Tibial artery (tissue), 4 donors: ENCODE measurements at regions not wholly inside any gene's neighbourhood (a gene's known extent, or its start where the extent isn't known, plus 50 kb on each side); places are given as distances from the start of the nearest gene placed in this dataset.

ENCODE experiments used
- DNase-seq, 2 donors: peaks; one replicate each; pipeline ENCODE4 v3.0.0-alpha.2; 2019
- H3K27ac ChIP-seq, 2 donors: fragments of 200-600 bp; sonication (generic) in 1 of 2; 1 replicate in 1 of 2; 2 replicates in 1 of 2; pipeline ENCODE4 v1.5.1; 2018 to 2019; ENCODE audit warnings: mild to moderate bottlenecking in 1 of 2
- H3K27me3 ChIP-seq, 2 donors: fragments of 200-600 bp; sonication (generic) in 1 of 2; one replicate each; pipeline versions ENCODE4 v1.5.1 to v1.6.0; 2016 to 2019
- H3K36me3 ChIP-seq, 3 donors: fragments of 200-600 bp; sonication (generic) in 2 of 3; one replicate each; pipeline ENCODE4 v1.5.1; 2016 to 2019; ENCODE audit warnings: mild to moderate bottlenecking in 2 of 3
- H3K4me1 ChIP-seq, 4 donors: fragments of 200-600 bp; sonication (generic) in 2 of 4; 1 replicate in 3 of 4; 2 replicates in 1 of 4; pipeline ENCODE4 v1.5.1; 2016 to 2019
- H3K4me3 ChIP-seq, 2 donors: fragments of 200-600 bp; sonication (generic) in 1 of 2; 1 replicate in 1 of 2; 2 replicates in 1 of 2; pipeline ENCODE4 v1.5.1; 2018 to 2019; ENCODE audit warnings: mild to moderate bottlenecking in 2 of 2
- H3K9me3 ChIP-seq, 3 donors: fragments of 200-600 bp; sonication (generic) in 1 of 3; one replicate each; pipeline ENCODE4 v1.5.1; 2016 to 2019
- intact Hi-C: fragments of 100-400 bp; cut with DNase I; formaldehyde crosslinking; loops from one replicate; pipeline ENCODE4 v1.15.0; 2023; ENCODE audit warnings: low total_unique reads
- TF ChIP-seq, protein P1 (sequence below), 2 experiments: fragments of 200-600 bp in 1 of 2; fragments of 450-650 bp in 1 of 2; IDR thresholded peaks; one replicate each; pipeline ENCODE4 v1.5.1; 2017 to 2019; ENCODE audit warnings: antibody characterized with exemption in 2 of 2, mild to moderate bottlenecking in 1 of 2, moderate library complexity in 1 of 2

DNA sequence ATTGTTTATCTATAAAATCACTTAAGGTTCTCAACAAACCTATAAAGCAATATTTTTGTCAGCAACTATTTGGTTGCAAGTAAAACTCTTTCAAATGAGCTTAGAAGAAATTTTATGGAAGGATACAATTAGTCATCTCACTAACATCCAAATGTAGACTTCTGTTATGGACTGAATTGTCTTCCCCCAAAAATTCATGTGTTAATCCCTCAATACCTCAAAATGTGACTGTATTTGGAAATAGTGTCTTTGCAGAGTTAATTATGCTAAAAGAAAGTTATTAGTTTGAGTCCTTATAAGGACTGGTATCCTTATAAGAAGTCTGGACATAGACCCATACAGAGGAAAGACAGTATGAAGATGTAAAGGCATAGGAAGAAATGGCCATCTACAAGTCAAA lies 357.8 kb upstream of the PRMT6 start:
- DNase-seq: no peak

DNA sequence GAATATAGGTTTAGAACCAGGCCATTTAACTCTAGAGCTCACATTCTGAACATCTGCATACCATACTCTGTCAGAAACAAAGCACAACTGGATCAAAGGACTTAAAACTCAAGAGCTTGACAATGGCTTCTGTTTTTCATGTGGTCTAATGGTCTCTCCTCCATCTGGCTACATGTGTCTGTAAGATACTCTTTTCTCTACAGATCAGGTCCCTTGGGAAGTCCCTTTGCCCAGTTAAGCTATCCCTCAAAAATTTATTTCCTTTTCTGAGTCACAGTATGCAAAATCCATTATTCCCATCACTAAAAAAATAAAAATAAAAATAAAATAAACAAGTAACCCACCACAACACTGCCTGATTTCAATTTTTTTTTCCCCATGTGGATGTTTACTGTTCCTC lies 357.0 kb upstream of the PRMT6 start:
- intact Hi-C loops: no loop called here
- TF ChIP-seq, protein P1, sequence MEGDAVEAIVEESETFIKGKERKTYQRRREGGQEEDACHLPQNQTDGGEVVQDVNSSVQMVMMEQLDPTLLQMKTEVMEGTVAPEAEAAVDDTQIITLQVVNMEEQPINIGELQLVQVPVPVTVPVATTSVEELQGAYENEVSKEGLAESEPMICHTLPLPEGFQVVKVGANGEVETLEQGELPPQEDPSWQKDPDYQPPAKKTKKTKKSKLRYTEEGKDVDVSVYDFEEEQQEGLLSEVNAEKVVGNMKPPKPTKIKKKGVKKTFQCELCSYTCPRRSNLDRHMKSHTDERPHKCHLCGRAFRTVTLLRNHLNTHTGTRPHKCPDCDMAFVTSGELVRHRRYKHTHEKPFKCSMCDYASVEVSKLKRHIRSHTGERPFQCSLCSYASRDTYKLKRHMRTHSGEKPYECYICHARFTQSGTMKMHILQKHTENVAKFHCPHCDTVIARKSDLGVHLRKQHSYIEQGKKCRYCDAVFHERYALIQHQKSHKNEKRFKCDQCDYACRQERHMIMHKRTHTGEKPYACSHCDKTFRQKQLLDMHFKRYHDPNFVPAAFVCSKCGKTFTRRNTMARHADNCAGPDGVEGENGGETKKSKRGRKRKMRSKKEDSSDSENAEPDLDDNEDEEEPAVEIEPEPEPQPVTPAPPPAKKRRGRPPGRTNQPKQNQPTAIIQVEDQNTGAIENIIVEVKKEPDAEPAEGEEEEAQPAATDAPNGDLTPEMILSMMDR (IDR thresholded peaks at IDR 0.05): no peak

More for the DNA sequence above, 357.8 kb upstream of the PRMT6 start:
- Histone ChIP-seq H3K27me3 (no peaks in the 10 kb centered on the region), H3K9me3 (no peaks in the 10 kb centered on the region), H3K4me3 (no peak overlapping the region), H3K27ac (no peak overlapping the region), H3K36me3 (no peaks in the 10 kb centered on the region), H3K4me1 (no peaks in the 10 kb centered on the region)
- intact Hi-C loops: no loop called here
- TF ChIP-seq, protein P1 (IDR thresholded peaks at IDR 0.05): no peak

DNA sequence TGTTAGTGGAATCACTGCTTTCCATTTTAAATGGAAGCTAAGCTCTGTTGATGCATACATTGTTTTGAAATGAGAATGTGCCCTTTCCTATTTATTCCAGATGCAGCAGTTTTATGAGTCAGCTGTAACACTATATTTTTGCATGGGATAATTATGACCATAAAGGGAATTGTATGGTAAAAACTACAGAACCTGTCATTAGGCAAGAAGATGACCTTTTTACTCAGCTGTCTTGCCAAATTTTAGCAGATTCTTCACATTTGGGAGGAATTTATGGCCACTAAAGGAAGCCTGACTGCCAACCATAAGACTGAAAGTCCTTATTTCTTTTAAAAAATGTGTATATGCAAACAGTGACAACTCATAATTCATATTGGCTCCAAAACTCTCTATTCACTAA lies 356.3 kb upstream of the PRMT6 start:
- Histone ChIP-seq H3K27ac (no peak overlapping the region), H3K4me1 (no peaks in the 10 kb centered on the region), H3K4me3 (no peak overlapping the region), H3K36me3 (no peaks in the 10 kb centered on the region), H3K27me3 (no peaks in the 10 kb centered on the region), H3K9me3 (no peaks in the 10 kb centered on the region)
- intact Hi-C loops: no loop called here
- TF ChIP-seq, protein P1 (IDR thresholded peaks at IDR 0.05): no peak
- DNase-seq: no peak

More for the DNA sequence above, 357.0 kb upstream of the PRMT6 start:
- Histone ChIP-seq H3K4me1 (no peaks in the 10 kb centered on the region), H3K36me3 (no peaks in the 10 kb centered on the region), H3K4me3 (no peak overlapping the region), H3K9me3 (no peaks in the 10 kb centered on the region), H3K27ac (no peak overlapping the region), H3K27me3 (no peaks in the 10 kb centered on the region)
- no peak for DNase-seq

DNA sequence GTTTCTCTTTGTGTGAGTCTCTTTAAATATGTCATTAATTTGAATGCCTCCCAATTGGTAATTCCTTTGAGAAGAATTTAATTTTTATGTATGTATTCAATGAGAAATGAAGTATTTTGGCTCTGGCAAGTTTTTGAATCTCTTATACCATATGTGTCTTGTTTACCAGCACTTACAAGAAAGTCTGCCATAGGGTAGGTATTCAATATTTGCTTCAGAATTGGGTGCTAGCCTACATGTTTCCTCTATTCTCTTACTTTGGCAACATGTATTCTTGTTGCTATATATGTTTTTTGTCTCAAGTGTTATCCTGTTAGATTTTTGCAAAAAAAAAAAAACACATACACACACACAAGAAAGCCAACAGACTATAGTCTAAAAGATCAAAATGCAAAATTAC lies 350.5 kb upstream of the PRMT6 start:
- Histone ChIP-seq H3K36me3 (no peaks in the 10 kb centered on the region), H3K4me1 (no peaks in the 10 kb centered on the region), H3K9me3 (no peaks in the 10 kb centered on the region), H3K4me3 (no peak overlapping the region), H3K27me3 (no peaks in the 10 kb centered on the region), H3K27ac (no peak overlapping the region)
- DNase-seq: no peak
- TF ChIP-seq, protein P1 (IDR thresholded peaks at IDR 0.05): no peak
- intact Hi-C loops: no loop called here

DNA sequence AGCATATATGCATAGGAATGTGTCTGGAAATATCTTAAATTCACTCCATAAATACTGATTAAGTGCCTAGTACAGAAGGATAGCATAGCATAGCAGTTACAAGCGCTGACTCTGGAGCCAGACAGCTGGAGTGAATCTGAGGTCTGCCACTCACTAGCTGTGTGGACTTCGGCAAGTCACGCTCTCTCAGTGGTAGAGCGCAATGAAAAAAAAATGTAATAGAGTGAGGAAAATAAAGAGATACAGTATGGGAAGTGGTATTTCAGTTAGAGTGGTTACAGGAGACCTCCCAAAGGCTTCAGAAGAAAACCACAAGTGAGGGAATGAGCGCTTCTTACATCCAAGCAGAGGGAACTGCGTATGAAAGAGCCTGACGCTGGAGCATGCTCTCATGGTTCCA lies 338.9 kb upstream of the PRMT6 start:
- Histone ChIP-seq H3K27me3 (no peaks in the 10 kb centered on the region), H3K36me3 (no peaks in the 10 kb centered on the region), H3K27ac (no peak overlapping the region), H3K9me3 (peaks cover 0 to 5% (median 0%) of the 10 kb centered on the region in 3 donors), H3K4me1 (no peaks in the 10 kb centered on the region), H3K4me3 (no peak overlapping the region)
- intact Hi-C loops: no loop called here
- TF ChIP-seq, protein P1 (IDR thresholded peaks at IDR 0.05): no peak
- no peak for DNase-seq

DNA sequence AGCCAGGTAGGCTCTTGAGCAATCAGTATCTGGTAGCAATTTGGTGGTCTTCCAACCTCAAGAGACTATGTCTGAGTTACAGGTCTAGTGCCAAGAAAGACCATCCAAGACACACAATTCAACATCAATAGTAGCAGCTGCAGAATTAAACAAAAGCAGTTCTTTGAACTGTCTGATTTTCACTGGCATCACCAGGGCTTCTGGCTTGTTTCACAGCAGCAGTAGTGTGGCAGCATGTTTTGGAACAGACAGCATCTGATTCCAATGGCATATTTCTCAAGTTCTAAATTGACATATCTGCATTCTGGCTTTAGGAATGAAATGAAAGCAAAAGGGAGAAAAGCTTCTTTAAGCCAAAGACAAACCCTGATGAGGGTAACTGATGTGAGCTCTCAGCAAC lies 334.7 kb upstream of the PRMT6 start:
- no peak for DNase-seq
- H3K9me3 ChIP-seq: no peaks in the 10 kb centered on the region
- H3K27ac ChIP-seq: no peak overlapping the region
- no peaks in the 10 kb centered on the region for H3K4me1 ChIP-seq
- intact Hi-C loops: no loop called here
- H3K4me3 ChIP-seq: no peak overlapping the region
- H3K36me3 ChIP-seq: no peaks in the 10 kb centered on the region
- TF ChIP-seq, protein P1 (IDR thresholded peaks at IDR 0.05): no peak
- H3K27me3 ChIP-seq: no peaks in the 10 kb centered on the region
